ENCODE measurements at regions not wholly inside any gene's neighbourhood (a gene's known extent, or its start where the extent isn't known, plus 50 kb on each side); places are given as distances from the start of the nearest gene placed in this dataset.

DNA sequence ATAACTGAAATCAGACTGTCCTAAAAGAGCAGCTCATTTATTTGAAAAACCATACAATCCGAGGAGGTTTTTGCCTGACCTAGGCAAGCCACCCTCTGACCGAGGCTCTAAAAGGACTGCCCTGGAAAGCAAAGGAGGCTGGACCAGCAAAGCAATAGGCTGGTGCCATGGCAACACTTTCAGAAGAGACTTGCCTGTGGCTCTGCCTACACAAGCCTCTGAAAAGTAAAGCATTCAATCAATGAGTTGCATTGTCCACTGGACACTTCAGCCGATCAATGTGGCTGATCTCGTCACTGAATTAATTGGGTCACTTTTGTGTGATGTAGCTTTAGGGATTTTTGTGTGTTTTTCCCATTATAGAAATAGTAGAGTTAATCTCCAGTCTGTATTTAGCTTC, 99.1 kb upstream of the SEMA6D start (continued):
- TF ChIP-seq, protein P1, sequence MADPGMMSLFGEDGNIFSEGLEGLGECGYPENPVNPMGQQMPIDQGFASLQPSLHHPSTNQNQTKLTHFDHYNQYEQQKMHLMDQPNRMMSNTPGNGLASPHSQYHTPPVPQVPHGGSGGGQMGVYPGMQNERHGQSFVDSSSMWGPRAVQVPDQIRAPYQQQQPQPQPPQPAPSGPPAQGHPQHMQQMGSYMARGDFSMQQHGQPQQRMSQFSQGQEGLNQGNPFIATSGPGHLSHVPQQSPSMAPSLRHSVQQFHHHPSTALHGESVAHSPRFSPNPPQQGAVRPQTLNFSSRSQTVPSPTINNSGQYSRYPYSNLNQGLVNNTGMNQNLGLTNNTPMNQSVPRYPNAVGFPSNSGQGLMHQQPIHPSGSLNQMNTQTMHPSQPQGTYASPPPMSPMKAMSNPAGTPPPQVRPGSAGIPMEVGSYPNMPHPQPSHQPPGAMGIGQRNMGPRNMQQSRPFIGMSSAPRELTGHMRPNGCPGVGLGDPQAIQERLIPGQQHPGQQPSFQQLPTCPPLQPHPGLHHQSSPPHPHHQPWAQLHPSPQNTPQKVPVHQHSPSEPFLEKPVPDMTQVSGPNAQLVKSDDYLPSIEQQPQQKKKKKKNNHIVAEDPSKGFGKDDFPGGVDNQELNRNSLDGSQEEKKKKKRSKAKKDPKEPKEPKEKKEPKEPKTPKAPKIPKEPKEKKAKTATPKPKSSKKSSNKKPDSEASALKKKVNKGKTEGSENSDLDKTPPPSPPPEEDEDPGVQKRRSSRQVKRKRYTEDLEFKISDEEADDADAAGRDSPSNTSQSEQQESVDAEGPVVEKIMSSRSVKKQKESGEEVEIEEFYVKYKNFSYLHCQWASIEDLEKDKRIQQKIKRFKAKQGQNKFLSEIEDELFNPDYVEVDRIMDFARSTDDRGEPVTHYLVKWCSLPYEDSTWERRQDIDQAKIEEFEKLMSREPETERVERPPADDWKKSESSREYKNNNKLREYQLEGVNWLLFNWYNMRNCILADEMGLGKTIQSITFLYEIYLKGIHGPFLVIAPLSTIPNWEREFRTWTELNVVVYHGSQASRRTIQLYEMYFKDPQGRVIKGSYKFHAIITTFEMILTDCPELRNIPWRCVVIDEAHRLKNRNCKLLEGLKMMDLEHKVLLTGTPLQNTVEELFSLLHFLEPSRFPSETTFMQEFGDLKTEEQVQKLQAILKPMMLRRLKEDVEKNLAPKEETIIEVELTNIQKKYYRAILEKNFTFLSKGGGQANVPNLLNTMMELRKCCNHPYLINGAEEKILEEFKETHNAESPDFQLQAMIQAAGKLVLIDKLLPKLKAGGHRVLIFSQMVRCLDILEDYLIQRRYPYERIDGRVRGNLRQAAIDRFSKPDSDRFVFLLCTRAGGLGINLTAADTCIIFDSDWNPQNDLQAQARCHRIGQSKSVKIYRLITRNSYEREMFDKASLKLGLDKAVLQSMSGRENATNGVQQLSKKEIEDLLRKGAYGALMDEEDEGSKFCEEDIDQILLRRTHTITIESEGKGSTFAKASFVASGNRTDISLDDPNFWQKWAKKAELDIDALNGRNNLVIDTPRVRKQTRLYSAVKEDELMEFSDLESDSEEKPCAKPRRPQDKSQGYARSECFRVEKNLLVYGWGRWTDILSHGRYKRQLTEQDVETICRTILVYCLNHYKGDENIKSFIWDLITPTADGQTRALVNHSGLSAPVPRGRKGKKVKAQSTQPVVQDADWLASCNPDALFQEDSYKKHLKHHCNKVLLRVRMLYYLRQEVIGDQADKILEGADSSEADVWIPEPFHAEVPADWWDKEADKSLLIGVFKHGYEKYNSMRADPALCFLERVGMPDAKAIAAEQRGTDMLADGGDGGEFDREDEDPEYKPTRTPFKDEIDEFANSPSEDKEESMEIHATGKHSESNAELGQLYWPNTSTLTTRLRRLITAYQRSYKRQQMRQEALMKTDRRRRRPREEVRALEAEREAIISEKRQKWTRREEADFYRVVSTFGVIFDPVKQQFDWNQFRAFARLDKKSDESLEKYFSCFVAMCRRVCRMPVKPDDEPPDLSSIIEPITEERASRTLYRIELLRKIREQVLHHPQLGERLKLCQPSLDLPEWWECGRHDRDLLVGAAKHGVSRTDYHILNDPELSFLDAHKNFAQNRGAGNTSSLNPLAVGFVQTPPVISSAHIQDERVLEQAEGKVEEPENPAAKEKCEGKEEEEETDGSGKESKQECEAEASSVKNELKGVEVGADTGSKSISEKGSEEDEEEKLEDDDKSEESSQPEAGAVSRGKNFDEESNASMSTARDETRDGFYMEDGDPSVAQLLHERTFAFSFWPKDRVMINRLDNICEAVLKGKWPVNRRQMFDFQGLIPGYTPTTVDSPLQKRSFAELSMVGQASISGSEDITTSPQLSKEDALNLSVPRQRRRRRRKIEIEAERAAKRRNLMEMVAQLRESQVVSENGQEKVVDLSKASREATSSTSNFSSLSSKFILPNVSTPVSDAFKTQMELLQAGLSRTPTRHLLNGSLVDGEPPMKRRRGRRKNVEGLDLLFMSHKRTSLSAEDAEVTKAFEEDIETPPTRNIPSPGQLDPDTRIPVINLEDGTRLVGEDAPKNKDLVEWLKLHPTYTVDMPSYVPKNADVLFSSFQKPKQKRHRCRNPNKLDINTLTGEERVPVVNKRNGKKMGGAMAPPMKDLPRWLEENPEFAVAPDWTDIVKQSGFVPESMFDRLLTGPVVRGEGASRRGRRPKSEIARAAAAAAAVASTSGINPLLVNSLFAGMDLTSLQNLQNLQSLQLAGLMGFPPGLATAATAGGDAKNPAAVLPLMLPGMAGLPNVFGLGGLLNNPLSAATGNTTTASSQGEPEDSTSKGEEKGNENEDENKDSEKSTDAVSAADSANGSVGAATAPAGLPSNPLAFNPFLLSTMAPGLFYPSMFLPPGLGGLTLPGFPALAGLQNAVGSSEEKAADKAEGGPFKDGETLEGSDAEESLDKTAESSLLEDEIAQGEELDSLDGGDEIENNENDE (IDR thresholded peaks at IDR 0.05; ENCODE audit: insufficient replicate concordance, low read length), result no peak
- TF ChIP-seq CREB1 (IDR thresholded peaks at IDR 0.05), result no peak

All from H1 (cell line).